Panc1 (cell line): ENCODE measurements at regions not wholly inside any gene's neighbourhood (a gene's known extent, or its start where the extent isn't known, plus 50 kb on each side); places are given as distances from the start of the nearest gene placed in this dataset.

ENCODE experiments used
- ATAC-seq: fragments of 200-7000 bp; cut with Tn5 transposase; 2 replicates; pipeline ENCODE4 v1.9.1; 2020; ENCODE audit warnings: mild to moderate bottlenecking, moderate library complexity
- BruUV-seq: library from RNA; stranded (reverse); fragments of 400-500 nt; replicated peaks from 2 replicates; lab custom pipeline; 2021; lab: Mats Ljungman, UMichigan
- CTCF ChIA-PET: fragments of 300-600 bp; sonication (Branson Sonifier 250); formaldehyde crosslinking; loops from one replicate; lab custom pipeline; 2022; ENCODE audit warnings: antibody characterized with exemption; lab: Charles Lee
- POLR2A ChIA-PET: fragments of 300-600 bp; sonication (Branson Sonifier 250); formaldehyde crosslinking; loops from one replicate; lab custom pipeline; 2022; ENCODE audit warnings: antibody characterized with exemption; lab: Charles Lee
- DNase-seq: peaks from one replicate; pipeline ENCODE4 v3.0.0-alpha.2; 2010; ENCODE audit warnings: low read depth, low spot score
- H3K27ac ChIP-seq: 2 replicates; pipeline ENCODE4 v1.5.1; 2011; ENCODE audit warnings: mild to moderate bottlenecking, low read length, inconsistent platforms
- H3K27me3 ChIP-seq: fragments of 200-500 bp; sonication (Bioruptor generic); 2 replicates; pipeline ENCODE4 v1.6.0; 2014; ENCODE audit warnings: low read length, inconsistent platforms; ENCODE audit not compliant: control insufficient read depth, insufficient read depth
- H3K36me3 ChIP-seq: fragments of 200-500 bp; sonication (Bioruptor generic); 2 replicates; pipeline ENCODE4 v1.5.1; 2014; ENCODE audit warnings: inconsistent platforms, mild to moderate bottlenecking, low read length, moderate library complexity; ENCODE audit not compliant: control insufficient read depth, insufficient read depth
- H3K4me1 ChIP-seq: 2 replicates; pipeline ENCODE4 v1.5.1; 2011; ENCODE audit warnings: inconsistent platforms, mild to moderate bottlenecking, low read length, moderate library complexity; ENCODE audit not compliant: control insufficient read depth, insufficient read depth
- H3K4me3 ChIP-seq, 2 experiments: 2 replicates each; pipeline ENCODE4 v1.5.1; 2011 to 2012; ENCODE audit warnings: low read depth in 2 of 2, low read length in 2 of 2, mild to moderate bottlenecking in 2 of 2, inconsistent platforms in 1 of 2, moderate library complexity in 1 of 2
- H3K9me3 ChIP-seq: fragments of 200-500 bp; sonication (Bioruptor generic); 2 replicates; pipeline ENCODE4 v1.5.1; 2014; ENCODE audit warnings: low read depth, mild to moderate bottlenecking, inconsistent platforms, low read length, moderate library complexity; ENCODE audit not compliant: control insufficient read depth, insufficient read depth
- CTCF ChIP-seq: fragments of 450-650 bp; IDR thresholded peaks from 2 replicates; pipeline ENCODE4 v1.5.1; 2017; ENCODE audit warnings: mild to moderate bottlenecking
- POLR2AphosphoS5 ChIP-seq: IDR thresholded peaks from 2 replicates; pipeline ENCODE4 v1.6.1; 2012; ENCODE audit warnings: mild to moderate bottlenecking, low read depth, low read length, moderate library complexity
- REST ChIP-seq, 2 experiments: IDR thresholded peaks; 2 replicates each; pipeline ENCODE4 v1.6.1; 2011 to 2012; ENCODE audit warnings: low read depth in 2 of 2, control low read depth in 1 of 2, low read length in 1 of 2, mild to moderate bottlenecking in 1 of 2, moderate library complexity in 1 of 2; ENCODE audit not compliant: insufficient read depth in 1 of 2
- SIN3A ChIP-seq: IDR thresholded peaks from 2 replicates; pipeline ENCODE4 v1.6.1; 2012; ENCODE audit warnings: low read depth, mild to moderate bottlenecking, low read length, moderate library complexity, borderline replicate concordance; ENCODE audit not compliant: insufficient read depth
- TCF7L2 ChIP-seq: IDR thresholded peaks from 2 replicates; pipeline ENCODE4 v1.6.1; 2011; ENCODE audit warnings: mild to moderate bottlenecking, low read depth, low read length, inconsistent platforms
- in situ Hi-C: cut with HindIII; loops from 2 replicates; pipeline ENCODE4 v1.10.0; 2016; ENCODE audit warnings: low sequenced_read_pairs, low pct_unique_long_range_greater_than_20kb
- intact Hi-C: fragments of 100-400 bp; cut with micrococcal nuclease; formaldehyde crosslinking; loops from one replicate; pipeline ENCODE4 v1.10.0; 2022; ENCODE audit not compliant: unreplicated experiment

GRCh38 chr6:139784222-139784769, 409.8 kb upstream of the CITED2 start:
- in situ Hi-C loops, result no loop called here
- no peaks in the 10 kb centered on the region for H3K36me3 ChIP-seq
- no peak for ATAC-seq
- H3K27me3 ChIP-seq, result no peaks in the 10 kb centered on the region
- ChIA-PET CTCF (no interaction called here), POLR2A (no interaction called here)
- intact Hi-C loops, result no loop called here
- TF ChIP-seq CTCF (no peak), REST (IDR thresholded peaks at IDR 0.05; ENCODE audit: insufficient read depth in 1 of 2, low read depth in 2 of 2, low read length in 1 of 2) (no peak), POLR2AphosphoS5 (no peak), SIN3A (no peak), TCF7L2 (no peak)
- no peak overlapping the region for H3K4me3 ChIP-seq
- no TSS peak for BruUV-seq
- DNase-seq, result no peak
- peaks cover 11% of the 10 kb centered on the region; the same call in 1 of the 2 replicates for H3K9me3 ChIP-seq
- no peak overlapping the region for H3K27ac ChIP-seq
- no peaks in the 10 kb centered on the region for H3K4me1 ChIP-seq

- peak overlapping the region; percentile 37; the same call in 1 of the 2 replicates for H3K27ac ChIP-seq
- no peak overlapping the region for H3K4me3 ChIP-seq
- ChIA-PET POLR2A (no interaction called here), CTCF (no interaction called here)
- H3K36me3 ChIP-seq, result no peaks in the 10 kb centered on the region
- in situ Hi-C loops (no loop called here), intact Hi-C loops (no loop called here)
- BruUV-seq, result no TSS peak
- peaks cover 7% of the 10 kb centered on the region; the same call in 1 of the 2 replicates for H3K4me1 ChIP-seq
- TF ChIP-seq POLR2AphosphoS5, result no peak
- no peak for TF ChIP-seq TCF7L2
- TF ChIP-seq SIN3A, result no peak
- no peak for TF ChIP-seq REST (IDR thresholded peaks at IDR 0.05; ENCODE audit: insufficient read depth in 1 of 2, low read depth in 2 of 2, low read length in 1 of 2)
- no peak for TF ChIP-seq CTCF
- no peaks in the 10 kb centered on the region for H3K27me3 ChIP-seq
- H3K9me3 ChIP-seq, result peaks cover 8% of the 10 kb centered on the region; the same call in 1 of the 2 replicates
- DNase-seq (no peak), ATAC-seq (no peak)
Measured at GRCh38 chr6:139779988-139780774, 405.7 kb upstream of the CITED2 start.
